Heart left ventricle (tissue), 13 donors: ENCODE measurements at regions not wholly inside any gene's neighbourhood (a gene's known extent, or its start where the extent isn't known, plus 50 kb on each side); places are given as distances from the start of the nearest gene placed in this dataset.

Experiments used
- POLR2A ChIP-seq, 2 donors: fragments of 450-650 bp; IDR thresholded peaks; one replicate each; pipeline ENCODE4 v1.6.1; 2017; ENCODE audit warnings: antibody characterized with exemption in 2 of 2, mild to moderate bottlenecking in 2 of 2, moderate library complexity in 2 of 2
- TF ChIP-seq, protein P1 (sequence below), 12 donors: fragments of 200-600 bp; sonication (generic) in 4 of 12; IDR thresholded peaks; one replicate each; pipeline versions ENCODE4 v1.5.0 to v1.8.0; 2018 to 2022; ENCODE audit warnings: antibody characterized with exemption in 12 of 12, mild to moderate bottlenecking in 5 of 12
- donor health status: ischemic (EF 13 %, LVEDD 7.1; RV severe dilation, severe dysfunction).
- donor health status: DM: no; HTN: yes; CAD: no.
- donor health status: DM: no; HTN: no; CAD: no.
- donor health status: ischemic (EF 25% LVEDD 6.9; RV normal size, moderate dysfunction).
- donor health status: ischemic (EF 25% LVEDD 5.7; RV mildly dilated, moderate dysfunction).
- donor health status: ischemic (EF 35%, LVEDD 5.7; RV mildly dilated, moderate dysfunction).
- donor health status: nonischemic (EF 11% LVEDD 7.7; RV severe dilation, severe dysfunction).
- donor health status: DM: yes; HTN: yes; CAD: no.
- donor health status: PGD.
- donor health status: ischemic (EF 29% LVEDD 5.4; RV normal size, mild dysfunction).
- donor health status: nonischemic (EF 23%, LVEDD 6.1; RV moderate dilation, normal function).

DNA sequence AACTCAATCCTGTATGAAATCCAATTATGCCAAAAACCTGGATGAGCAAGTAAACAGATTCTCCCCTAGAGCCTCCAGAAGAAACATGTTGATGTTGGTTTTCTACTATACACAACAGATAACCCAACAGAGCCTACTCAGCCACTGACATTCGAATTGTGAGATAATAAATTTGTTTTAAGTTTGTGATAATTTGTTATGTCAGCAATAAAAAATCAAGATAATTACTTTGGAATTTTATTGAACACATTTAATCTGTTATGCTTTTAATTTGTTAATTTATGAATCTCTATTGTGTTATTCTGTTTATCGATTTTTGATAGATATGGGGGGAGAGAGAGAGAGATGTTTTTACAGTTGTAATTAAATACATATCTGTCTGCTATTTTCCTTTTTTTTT, 1016.1 kb upstream of the PCDH7 start:
- TF ChIP-seq, protein P1, sequence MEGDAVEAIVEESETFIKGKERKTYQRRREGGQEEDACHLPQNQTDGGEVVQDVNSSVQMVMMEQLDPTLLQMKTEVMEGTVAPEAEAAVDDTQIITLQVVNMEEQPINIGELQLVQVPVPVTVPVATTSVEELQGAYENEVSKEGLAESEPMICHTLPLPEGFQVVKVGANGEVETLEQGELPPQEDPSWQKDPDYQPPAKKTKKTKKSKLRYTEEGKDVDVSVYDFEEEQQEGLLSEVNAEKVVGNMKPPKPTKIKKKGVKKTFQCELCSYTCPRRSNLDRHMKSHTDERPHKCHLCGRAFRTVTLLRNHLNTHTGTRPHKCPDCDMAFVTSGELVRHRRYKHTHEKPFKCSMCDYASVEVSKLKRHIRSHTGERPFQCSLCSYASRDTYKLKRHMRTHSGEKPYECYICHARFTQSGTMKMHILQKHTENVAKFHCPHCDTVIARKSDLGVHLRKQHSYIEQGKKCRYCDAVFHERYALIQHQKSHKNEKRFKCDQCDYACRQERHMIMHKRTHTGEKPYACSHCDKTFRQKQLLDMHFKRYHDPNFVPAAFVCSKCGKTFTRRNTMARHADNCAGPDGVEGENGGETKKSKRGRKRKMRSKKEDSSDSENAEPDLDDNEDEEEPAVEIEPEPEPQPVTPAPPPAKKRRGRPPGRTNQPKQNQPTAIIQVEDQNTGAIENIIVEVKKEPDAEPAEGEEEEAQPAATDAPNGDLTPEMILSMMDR (IDR thresholded peaks at IDR 0.05), result no peak
- no peak for TF ChIP-seq POLR2A (IDR thresholded peaks at IDR 0.05)
